ENCODE measurements at regions not wholly inside any gene's neighbourhood (a gene's known extent, or its start where the extent isn't known, plus 50 kb on each side); places are given as distances from the start of the nearest gene placed in this dataset.

- TF ChIP-seq CTCF (IDR thresholded peaks at IDR 0.05) (no peak), POLR2A (IDR thresholded peaks at IDR 0.05) (no peak)
Observed at GRCh38 chr2:149908726-149909683, 321.4 kb upstream of the MMADHC start.

Data from lower leg skin (tissue), 3 donors.